ENCODE measurements at regions not wholly inside any gene's neighbourhood (a gene's known extent, or its start where the extent isn't known, plus 50 kb on each side); places are given as distances from the start of the nearest gene placed in this dataset.
"Not testable (repeated sequence)": the region's sequence is repeated elsewhere in the genome, so short reads cannot be mapped to it uniquely, and the experiment has no call there.

DNA sequence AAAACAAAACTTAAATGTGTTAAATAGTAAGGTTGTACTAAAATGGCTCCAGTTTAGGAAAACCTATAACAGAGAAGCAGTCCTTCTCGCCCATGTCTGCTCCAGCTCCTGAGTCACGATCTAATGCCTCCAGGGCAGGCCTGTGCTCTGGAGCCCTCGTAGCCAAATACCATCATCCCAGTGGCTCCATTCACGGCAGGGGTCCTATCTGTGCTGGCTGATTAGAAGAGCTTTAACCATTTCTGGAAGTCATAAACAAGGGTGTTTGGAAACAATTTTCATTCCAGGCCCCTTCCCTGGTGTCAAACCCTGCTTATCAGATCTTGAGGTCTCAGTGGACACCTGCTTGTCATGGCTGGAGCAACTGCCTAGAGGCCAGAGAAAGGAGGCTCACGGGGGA lies 336.9 kb downstream of the SOX9 start:
- no peak overlapping the region for H3K9ac ChIP-seq (ENCODE audit: low read depth, low read length)
- no peaks in the 10 kb centered on the region for H3K36me3 ChIP-seq (ENCODE audit: insufficient read depth, low read length)
- no peaks in the 10 kb centered on the region for H3K27me3 ChIP-seq (ENCODE audit: insufficient read depth, low read length)
- H3K4me1 ChIP-seq (ENCODE audit: insufficient read depth, low read length) = no peaks in the 10 kb centered on the region
- no peaks in the 10 kb centered on the region for H3K9me3 ChIP-seq (ENCODE audit: insufficient read depth, low read depth, low read length)
- no peak overlapping the region for H3K4me3 ChIP-seq (ENCODE audit: low read length)
- H3K27ac ChIP-seq (ENCODE audit: low read depth, low read length) = no peak overlapping the region
- WGBS = 84% methylated on average over 5 of the region's 5 CpGs

DNA sequence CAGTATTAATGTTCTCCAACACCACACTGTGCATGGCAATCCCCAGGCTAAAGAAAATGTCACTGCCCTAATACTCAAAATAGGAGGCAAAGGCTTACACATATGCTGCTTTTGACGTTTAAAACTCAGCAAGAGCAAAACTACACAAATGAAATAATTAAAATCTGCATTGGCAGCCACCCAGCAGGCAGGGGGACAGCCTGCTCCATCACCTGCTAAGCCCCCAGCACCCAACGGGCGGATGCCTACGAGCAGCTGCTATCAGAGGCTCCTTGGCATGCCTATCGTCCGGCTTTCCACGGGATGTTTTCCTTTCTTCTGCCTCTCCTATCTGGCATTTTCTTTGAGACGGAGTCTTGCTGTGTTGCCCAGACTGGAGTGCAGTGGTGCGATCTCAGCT lies 337.5 kb downstream of the SOX9 start:
- Histone ChIP-seq H3K4me3 (ENCODE audit: low read length) (no peak overlapping the region), H3K27me3 (ENCODE audit: insufficient read depth, low read length) (no peaks in the 10 kb centered on the region), H3K9ac (ENCODE audit: low read depth, low read length) (no peak overlapping the region), H3K27ac (ENCODE audit: low read depth, low read length) (no peak overlapping the region), H3K36me3 (ENCODE audit: insufficient read depth, low read length) (no peaks in the 10 kb centered on the region), H3K9me3 (ENCODE audit: insufficient read depth, low read depth, low read length) (no peaks in the 10 kb centered on the region), H3K4me1 (ENCODE audit: insufficient read depth, low read length) (no peaks in the 10 kb centered on the region)
- 95% methylated on average over 9 of the region's 9 CpGs for WGBS

DNA sequence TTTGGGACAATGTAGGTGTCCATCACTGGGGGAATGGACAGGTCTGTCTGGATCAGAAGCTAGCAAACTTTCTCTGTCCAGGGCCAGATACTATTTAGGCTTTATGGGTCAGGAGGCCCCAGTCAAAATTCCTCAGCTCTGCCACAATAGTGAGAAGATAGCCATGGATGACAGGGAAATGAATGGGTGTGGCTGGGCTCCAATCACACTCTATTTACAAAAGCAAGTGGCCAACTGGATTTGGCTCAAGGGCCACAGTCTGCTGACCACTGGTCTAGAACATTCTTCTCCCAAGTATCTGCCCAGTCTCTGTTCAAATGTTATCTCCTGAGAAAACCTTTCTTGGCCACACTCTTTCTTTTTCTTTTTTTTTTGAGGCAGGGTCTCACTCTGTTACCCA lies 339.9 kb downstream of the SOX9 start:
- no peaks in the 10 kb centered on the region for H3K27me3 ChIP-seq (ENCODE audit: insufficient read depth, low read length)
- peaks cover 3% of the 10 kb centered on the region for H3K4me1 ChIP-seq (ENCODE audit: insufficient read depth, low read length)
- no peaks in the 10 kb centered on the region for H3K36me3 ChIP-seq (ENCODE audit: insufficient read depth, low read length)
- no peak overlapping the region for H3K27ac ChIP-seq (ENCODE audit: low read depth, low read length)
- no peak overlapping the region for H3K4me3 ChIP-seq (ENCODE audit: low read length)
- H3K9ac ChIP-seq (ENCODE audit: low read depth, low read length) = no peak overlapping the region
- H3K9me3 ChIP-seq (ENCODE audit: insufficient read depth, low read depth, low read length) = no peaks in the 10 kb centered on the region

DNA sequence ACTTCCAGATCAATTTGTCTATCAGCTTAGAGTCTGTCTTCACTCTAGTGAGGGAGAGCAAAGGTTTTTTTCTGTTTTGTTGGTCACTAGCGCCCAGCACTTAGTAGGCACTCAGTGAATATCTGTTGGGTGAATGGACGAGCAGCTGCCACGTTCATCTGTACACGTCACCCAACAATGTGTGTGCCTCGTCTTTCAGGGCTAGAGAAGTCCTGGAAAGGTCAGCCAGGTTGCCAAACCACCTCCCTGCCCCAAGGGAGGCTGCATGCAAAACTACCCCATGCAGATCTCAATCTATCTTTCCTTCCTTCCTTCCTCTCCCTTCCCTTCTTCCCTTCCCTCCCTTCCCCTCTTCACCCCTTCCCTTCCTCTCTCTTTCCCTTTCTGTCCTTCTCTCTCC lies 340.9 kb downstream of the SOX9 start:
- peaks cover 13% of the 10 kb centered on the region for H3K4me1 ChIP-seq (ENCODE audit: insufficient read depth, low read length)
- 91% methylated on average over 5 of the region's 5 CpGs for WGBS

DNA sequence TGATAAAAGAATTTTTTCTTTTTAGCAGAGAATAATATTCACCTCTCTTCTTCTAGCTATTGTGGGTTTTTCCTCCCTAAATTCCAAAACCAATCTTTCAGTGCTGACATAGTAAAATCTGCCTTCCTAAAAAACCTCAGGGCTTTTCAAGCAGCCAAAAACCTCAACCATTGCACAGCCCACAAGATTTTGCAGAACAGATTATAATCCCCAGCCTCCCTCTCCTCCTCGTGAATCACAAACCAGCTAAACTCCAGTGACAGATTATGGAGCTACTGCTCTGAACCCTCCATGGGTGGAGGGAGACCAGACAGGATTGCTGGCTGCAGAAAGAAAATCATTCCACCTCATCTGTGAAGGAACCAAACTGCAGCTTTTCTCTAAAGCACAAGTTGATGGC lies 341.6 kb downstream of the SOX9 start:
- 94% methylated on average over 1 of the region's 1 CpG for WGBS
- no peaks in the 10 kb centered on the region for H3K9me3 ChIP-seq (ENCODE audit: insufficient read depth, low read depth, low read length)
- H3K9ac ChIP-seq (ENCODE audit: low read depth, low read length) = no peak overlapping the region
- no peaks in the 10 kb centered on the region for H3K27me3 ChIP-seq (ENCODE audit: insufficient read depth, low read length)
- H3K4me3 ChIP-seq (ENCODE audit: low read length) = no peak overlapping the region
- no peak overlapping the region for H3K27ac ChIP-seq (ENCODE audit: low read depth, low read length)
- H3K36me3 ChIP-seq (ENCODE audit: insufficient read depth, low read length) = no peaks in the 10 kb centered on the region
- H3K4me1 ChIP-seq (ENCODE audit: insufficient read depth, low read length) = peaks cover 19% of the 10 kb centered on the region

More for the DNA sequence above, 340.9 kb downstream of the SOX9 start:
- H3K27me3 ChIP-seq (ENCODE audit: insufficient read depth, low read length) = no peaks in the 10 kb centered on the region
- H3K27ac ChIP-seq (ENCODE audit: low read depth, low read length) = no peak overlapping the region
- H3K36me3 ChIP-seq (ENCODE audit: insufficient read depth, low read length) = no peaks in the 10 kb centered on the region
- no peak overlapping the region for H3K4me3 ChIP-seq (ENCODE audit: low read length)
- H3K9me3 ChIP-seq (ENCODE audit: insufficient read depth, low read depth, low read length) = no peaks in the 10 kb centered on the region
- no peak overlapping the region for H3K9ac ChIP-seq (ENCODE audit: low read depth, low read length)

DNA sequence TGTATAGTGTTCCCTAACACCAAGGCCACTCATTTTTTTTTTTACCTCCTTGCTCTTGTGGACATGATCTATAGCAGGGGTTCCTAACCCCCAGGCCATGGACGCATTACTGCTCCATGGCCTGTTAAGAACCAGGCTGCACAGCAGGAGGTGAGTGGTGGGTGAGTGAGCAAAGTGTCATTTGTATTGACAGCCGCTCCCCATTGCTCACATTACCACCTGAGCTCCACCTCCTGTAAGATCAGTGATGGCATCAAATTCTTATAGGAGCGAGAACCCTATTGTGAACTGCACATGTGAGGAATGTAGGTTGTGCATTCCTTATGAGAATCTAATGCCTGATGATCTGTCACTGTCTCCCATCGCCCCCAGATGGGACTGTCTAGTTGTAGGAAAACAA lies 342.0 kb downstream of the SOX9 start:
- Histone ChIP-seq H3K4me1 (ENCODE audit: insufficient read depth, low read length) (peaks cover 23% of the 10 kb centered on the region), H3K9me3 (ENCODE audit: insufficient read depth, low read depth, low read length) (no peaks in the 10 kb centered on the region), H3K36me3 (ENCODE audit: insufficient read depth, low read length) (no peaks in the 10 kb centered on the region), H3K4me3 (ENCODE audit: low read length) (no peak overlapping the region), H3K27me3 (ENCODE audit: insufficient read depth, low read length) (no peaks in the 10 kb centered on the region), H3K27ac (ENCODE audit: low read depth, low read length) (no peak overlapping the region), H3K9ac (ENCODE audit: low read depth, low read length) (no peak overlapping the region)
- WGBS = 91% methylated on average over 4 of the region's 4 CpGs

DNA sequence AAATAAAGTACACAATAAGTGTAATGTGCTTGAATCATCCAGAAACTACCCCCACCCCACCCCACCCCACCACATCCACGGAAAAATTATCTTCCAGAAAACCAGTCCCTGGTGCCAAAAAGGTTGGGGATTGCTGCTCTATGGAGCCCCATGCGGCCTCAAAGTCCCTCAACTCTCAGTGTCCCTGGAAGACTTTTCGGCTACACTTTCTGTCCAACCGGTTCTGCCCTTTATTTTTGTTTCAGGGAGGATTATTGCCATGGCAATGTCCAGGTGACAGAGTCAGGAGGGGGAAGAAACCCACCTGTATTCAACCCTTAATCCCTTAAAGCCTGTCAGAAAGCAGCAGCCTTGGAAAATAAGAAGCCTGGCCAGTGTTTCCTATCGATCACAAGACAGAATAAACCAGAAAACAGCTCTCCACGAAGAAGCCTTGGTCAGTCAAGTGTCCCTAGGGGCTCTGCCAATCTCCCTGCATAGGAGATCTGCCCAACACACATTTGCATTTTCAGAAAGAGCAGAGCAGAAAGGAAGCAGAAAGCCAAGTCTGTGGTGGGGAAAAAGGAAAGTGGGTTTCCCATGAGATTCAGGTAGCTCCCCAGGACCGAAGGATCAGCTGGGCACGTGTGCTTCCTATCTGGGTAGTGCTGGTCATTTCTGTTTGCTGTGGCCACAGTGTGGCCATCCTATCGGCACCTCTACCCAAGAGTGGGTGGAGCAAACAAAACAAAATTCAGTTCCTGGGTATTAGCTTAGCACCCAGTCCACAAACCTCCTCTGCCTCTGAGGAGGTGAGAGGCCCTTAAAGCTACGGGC lies 342.7 kb downstream of the SOX9 start:
- 90% methylated on average over 10 of the region's 10 CpGs for WGBS
- H3K9ac ChIP-seq (ENCODE audit: low read depth, low read length) = no peak overlapping the region
- no peaks in the 10 kb centered on the region for H3K27me3 ChIP-seq (ENCODE audit: insufficient read depth, low read length)
- H3K9me3 ChIP-seq (ENCODE audit: insufficient read depth, low read depth, low read length) = no peaks in the 10 kb centered on the region
- no peaks in the 10 kb centered on the region for H3K36me3 ChIP-seq (ENCODE audit: insufficient read depth, low read length)
- no peak overlapping the region for H3K27ac ChIP-seq (ENCODE audit: low read depth, low read length)
- peaks cover 27% of the 10 kb centered on the region for H3K4me1 ChIP-seq (ENCODE audit: insufficient read depth, low read length)
- no peak overlapping the region for H3K4me3 ChIP-seq (ENCODE audit: low read length)

DNA sequence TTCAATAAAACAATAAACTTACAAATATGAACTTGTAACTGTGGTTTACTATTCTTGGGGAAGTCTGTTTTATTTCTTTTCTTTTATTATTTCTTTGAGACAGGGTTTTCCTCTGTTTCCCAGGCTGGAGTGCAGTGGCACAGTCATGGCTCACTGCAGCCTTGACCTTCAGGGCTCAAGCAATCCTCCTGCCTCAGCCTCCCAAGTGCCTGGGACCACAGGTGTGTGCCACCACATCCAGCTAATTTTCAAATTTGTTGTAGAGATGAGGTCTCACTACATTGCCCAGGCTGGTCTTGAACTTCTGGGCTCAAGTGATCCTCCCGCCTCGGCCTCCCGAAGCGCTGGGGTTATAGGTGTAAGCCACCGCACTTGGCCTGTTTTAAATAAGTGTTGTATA lies 343.4 kb downstream of the SOX9 start:
- H3K36me3 ChIP-seq (ENCODE audit: insufficient read depth, low read length); H3K9me3 ChIP-seq (ENCODE audit: insufficient read depth, low read depth, low read length); H3K27me3 ChIP-seq (ENCODE audit: insufficient read depth, low read length); H3K9ac ChIP-seq (ENCODE audit: low read depth, low read length); H3K27ac ChIP-seq (ENCODE audit: low read depth, low read length); H3K4me3 ChIP-seq (ENCODE audit: low read length): not testable (repeated sequence)
- H3K4me1 ChIP-seq (ENCODE audit: insufficient read depth, low read length) = peaks cover 31% of the 10 kb centered on the region
- WGBS = 94% methylated on average over 5 of the region's 5 CpGs

DNA sequence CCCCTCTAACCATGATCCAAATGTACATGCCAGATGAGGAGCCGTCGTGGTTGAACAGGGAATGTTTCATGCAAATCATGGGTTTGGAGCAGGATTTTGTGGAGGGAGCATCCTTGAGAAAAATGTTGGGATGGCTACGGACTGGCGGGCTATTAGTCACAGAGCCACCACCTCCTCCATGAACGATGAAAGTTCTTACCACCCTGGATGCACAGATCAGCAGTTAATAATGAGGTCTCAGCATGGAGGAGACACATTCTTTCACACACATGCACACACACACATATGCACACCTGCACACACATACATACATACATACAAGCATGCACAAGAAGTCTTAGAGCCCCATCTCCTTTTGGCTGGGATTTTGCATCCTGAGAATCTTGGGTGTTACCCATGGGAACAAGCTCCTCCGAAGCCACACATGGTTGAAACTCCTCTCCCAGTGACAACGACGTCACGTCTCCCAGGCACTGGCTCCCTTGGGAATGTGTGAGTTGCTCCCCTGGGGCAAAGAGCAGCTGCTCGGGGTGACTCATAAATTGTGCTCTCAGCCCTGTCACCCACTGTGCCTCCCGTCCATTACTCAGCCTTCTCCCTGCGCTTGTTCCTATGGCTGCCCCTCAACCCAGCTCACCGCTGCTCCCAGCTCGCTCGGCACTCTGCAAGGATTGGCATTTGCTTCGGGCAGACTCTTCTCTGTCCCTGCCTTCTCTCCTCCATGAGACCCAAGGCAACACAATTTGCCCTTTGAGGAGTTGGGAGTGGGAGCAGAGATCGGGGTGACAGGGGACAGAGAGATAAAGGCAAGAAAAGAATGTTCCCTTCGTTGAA lies 344.6 kb downstream of the SOX9 start:
- H3K9me3 ChIP-seq (ENCODE audit: insufficient read depth, low read depth, low read length) = no peaks in the 10 kb centered on the region
- no peaks in the 10 kb centered on the region for H3K36me3 ChIP-seq (ENCODE audit: insufficient read depth, low read length)
- no peak overlapping the region; the same call in 1 of the 2 replicates for H3K9ac ChIP-seq (ENCODE audit: low read depth, low read length)
- H3K4me1 ChIP-seq (ENCODE audit: insufficient read depth, low read length) = peaks cover 31% of the 10 kb centered on the region
- no peak overlapping the region for H3K27ac ChIP-seq (ENCODE audit: low read depth, low read length)
- 61% methylated on average over 18 of the region's 18 CpGs for WGBS
- H3K4me3 ChIP-seq (ENCODE audit: low read length) = no peak overlapping the region
- H3K27me3 ChIP-seq (ENCODE audit: insufficient read depth, low read length) = no peaks in the 10 kb centered on the region

DNA sequence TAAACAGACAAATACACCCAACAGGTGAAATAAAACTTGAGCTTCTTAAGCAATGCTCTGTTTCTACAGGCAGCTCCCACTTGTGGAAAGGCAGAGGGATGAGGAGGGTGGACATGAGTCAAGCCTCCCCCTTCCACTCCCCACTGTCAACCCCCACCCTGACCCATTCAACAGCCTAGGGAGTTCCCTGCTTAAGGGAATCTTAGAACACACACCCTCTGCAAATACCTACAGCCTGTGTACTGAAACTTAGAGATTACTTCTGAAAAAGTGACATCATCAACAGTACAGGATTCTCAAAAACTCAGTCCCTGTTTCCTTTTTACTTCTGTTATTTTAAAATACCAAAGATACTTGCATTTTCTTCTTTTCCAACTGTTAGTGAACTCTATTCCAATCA lies 345.4 kb downstream of the SOX9 start:
- Histone ChIP-seq H3K27me3 (ENCODE audit: insufficient read depth, low read length) (no peaks in the 10 kb centered on the region), H3K4me1 (ENCODE audit: insufficient read depth, low read length) (peaks cover 31% of the 10 kb centered on the region), H3K9ac (ENCODE audit: low read depth, low read length) (no peak overlapping the region; the same call in 1 of the 2 replicates), H3K9me3 (ENCODE audit: insufficient read depth, low read depth, low read length) (no peaks in the 10 kb centered on the region), H3K27ac (ENCODE audit: low read depth, low read length) (no peak overlapping the region), H3K36me3 (ENCODE audit: insufficient read depth, low read length) (no peaks in the 10 kb centered on the region), H3K4me3 (ENCODE audit: low read length) (no peak overlapping the region)

DNA sequence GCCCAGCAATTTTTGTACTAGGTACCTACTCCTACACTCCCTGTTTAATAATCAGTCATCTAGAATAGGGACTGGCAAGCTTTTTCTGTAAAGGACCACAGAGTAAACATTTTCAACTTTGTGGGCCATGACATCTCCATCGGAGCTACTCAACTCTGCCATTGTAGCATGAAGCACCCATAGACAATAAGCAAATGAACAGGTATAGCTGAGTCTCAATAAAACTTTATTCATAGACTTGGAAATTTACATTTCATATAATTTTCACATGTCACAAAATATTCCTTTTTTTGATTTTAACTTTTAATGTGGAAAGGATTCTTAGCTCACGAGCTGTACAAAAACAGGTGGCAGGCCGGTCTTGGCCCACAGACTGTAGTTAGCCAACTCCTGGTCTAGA lies 345.8 kb downstream of the SOX9 start:
- Histone ChIP-seq H3K27me3 (ENCODE audit: insufficient read depth, low read length) (no peaks in the 10 kb centered on the region), H3K4me3 (ENCODE audit: low read length) (no peak overlapping the region), H3K4me1 (ENCODE audit: insufficient read depth, low read length) (peaks cover 31% of the 10 kb centered on the region), H3K36me3 (ENCODE audit: insufficient read depth, low read length) (no peaks in the 10 kb centered on the region), H3K9me3 (ENCODE audit: insufficient read depth, low read depth, low read length) (no peaks in the 10 kb centered on the region), H3K27ac (ENCODE audit: low read depth, low read length) (no peak overlapping the region), H3K9ac (ENCODE audit: low read depth, low read length) (no peak overlapping the region)
- 68% methylated on average over 3 of the region's 3 CpGs for WGBS

All from HUES64 (cell line).